Fibroblast of lung (primary cell): ENCODE measurements at regions not wholly inside any gene's neighbourhood (a gene's known extent, or its start where the extent isn't known, plus 50 kb on each side); places are given as distances from the start of the nearest gene placed in this dataset.

Experiments used
- DNase-seq, 2 donors: peaks; one replicate each; pipeline versions ENCODE4 v3.0.0 to v3.0.0-alpha.2; 2010; ENCODE audit warnings: low read depth in 2 of 2
- H2AFZ ChIP-seq: 2 replicates; pipeline ENCODE4 v1.5.1; 2012; ENCODE audit warnings: low read length, control low read depth, inconsistent platforms
- H3K27ac ChIP-seq: 2 replicates; pipeline ENCODE4 v1.5.1; 2011; ENCODE audit warnings: low read length, control low read depth; ENCODE audit not compliant: insufficient read depth
- H3K27me3 ChIP-seq: 2 replicates; pipeline ENCODE4 v1.5.1; 2011; ENCODE audit warnings: mild to moderate bottlenecking, low read length; ENCODE audit not compliant: control insufficient read depth, insufficient read depth
- H3K36me3 ChIP-seq: 2 replicates; pipeline ENCODE4 v1.5.1; 2011; ENCODE audit warnings: low read length; ENCODE audit not compliant: control insufficient read depth, insufficient read depth
- H3K4me1 ChIP-seq: 2 replicates; pipeline ENCODE4 v1.5.1; 2011; ENCODE audit warnings: low read length; ENCODE audit not compliant: control insufficient read depth, insufficient read depth; ENCODE audit errors: extremely low read depth
- H3K4me2 ChIP-seq: 2 replicates; pipeline ENCODE4 v1.5.1; 2011; ENCODE audit warnings: low read length, control low read depth; ENCODE audit not compliant: insufficient read depth; ENCODE audit errors: extremely low read depth
- H3K4me3 ChIP-seq, 4 experiments: fragments of 200-600 bp in 1 of 4; sonication (generic) in 1 of 4; replicated peaks in 1 of 4; 2 replicates each; pipeline ENCODE4 v1.5.1; 2011 to 2016; ENCODE audit warnings: low read length in 4 of 4, low read depth in 3 of 4, mild to moderate bottlenecking in 3 of 4, control low read depth in 2 of 4, inconsistent platforms in 1 of 4, mixed read lengths in 1 of 4; ENCODE audit not compliant: insufficient read depth in 1 of 4; ENCODE audit errors: control extremely low read depth in 1 of 4
- H3K79me2 ChIP-seq: 2 replicates; pipeline ENCODE4 v1.5.1; 2012; ENCODE audit warnings: mild to moderate bottlenecking, low read length, inconsistent platforms; ENCODE audit not compliant: control insufficient read depth, insufficient read depth
- H3K9ac ChIP-seq: 2 replicates; pipeline ENCODE4 v1.5.1; 2011; ENCODE audit warnings: mild to moderate bottlenecking, low read length, control low read depth; ENCODE audit not compliant: insufficient read depth
- H3K9me3 ChIP-seq: 2 replicates; pipeline ENCODE4 v1.5.1; 2012; ENCODE audit warnings: low read depth, low read length; ENCODE audit not compliant: control insufficient read depth, insufficient read depth
- H4K20me1 ChIP-seq: 2 replicates; pipeline ENCODE4 v1.5.1; 2011; ENCODE audit warnings: low read length; ENCODE audit not compliant: control insufficient read depth, insufficient read depth; ENCODE audit errors: extremely low read depth
- EZH2 ChIP-seq: IDR thresholded peaks from 2 replicates; pipeline ENCODE4 v1.5.1; 2012; ENCODE audit warnings: low read length, control low read depth, mild to moderate bottlenecking; ENCODE audit errors: missing control alignments
- TF ChIP-seq, protein P1 (sequence below), 2 donors: IDR thresholded peaks in 1 of 2; conservative IDR thresholded peaks in 1 of 2; 1 replicate in 1 of 2; 2 replicates in 1 of 2; pipeline ENCODE4 v1.5.1; 2011 to 2012; ENCODE audit warnings: low read length in 2 of 2, control low read depth in 1 of 2, inconsistent platforms in 1 of 2, low read depth in 1 of 2, mild to moderate bottlenecking in 1 of 2

DNA sequence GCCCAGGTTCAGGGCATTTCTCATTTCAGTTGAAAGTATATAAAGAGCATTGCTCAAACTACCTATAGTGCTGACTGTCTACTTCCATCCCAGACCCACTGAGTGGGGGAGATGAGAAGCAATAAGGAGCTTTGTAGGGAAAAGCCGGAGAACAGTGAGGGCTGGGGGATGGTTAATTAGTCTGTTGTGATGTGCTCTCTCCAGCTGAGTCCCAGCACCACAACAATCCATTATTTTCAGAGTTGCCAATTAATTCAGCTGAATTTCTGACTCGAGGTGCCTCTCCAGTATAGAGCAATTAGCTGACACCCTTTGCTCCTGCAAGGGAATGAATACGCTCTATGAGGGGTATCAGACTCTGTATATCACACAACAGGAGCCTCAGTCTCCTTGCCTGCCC is 1118.6 kb downstream of the SORCS3 start:
- Histone ChIP-seq H3K4me1 (no peaks in the 10 kb centered on the region), H3K4me2 (no peak overlapping the region), H3K9ac (no peak overlapping the region), H2AFZ (no peak overlapping the region), H3K4me3 (no peak overlapping the region), H3K9me3 (no peaks in the 10 kb centered on the region), H3K79me2 (no peaks in the 10 kb centered on the region), H4K20me1 (no peaks in the 10 kb centered on the region), H3K27ac (no peak overlapping the region), H3K36me3 (no peaks in the 10 kb centered on the region), H3K27me3 (no peaks in the 10 kb centered on the region)
- TF ChIP-seq, protein P1, sequence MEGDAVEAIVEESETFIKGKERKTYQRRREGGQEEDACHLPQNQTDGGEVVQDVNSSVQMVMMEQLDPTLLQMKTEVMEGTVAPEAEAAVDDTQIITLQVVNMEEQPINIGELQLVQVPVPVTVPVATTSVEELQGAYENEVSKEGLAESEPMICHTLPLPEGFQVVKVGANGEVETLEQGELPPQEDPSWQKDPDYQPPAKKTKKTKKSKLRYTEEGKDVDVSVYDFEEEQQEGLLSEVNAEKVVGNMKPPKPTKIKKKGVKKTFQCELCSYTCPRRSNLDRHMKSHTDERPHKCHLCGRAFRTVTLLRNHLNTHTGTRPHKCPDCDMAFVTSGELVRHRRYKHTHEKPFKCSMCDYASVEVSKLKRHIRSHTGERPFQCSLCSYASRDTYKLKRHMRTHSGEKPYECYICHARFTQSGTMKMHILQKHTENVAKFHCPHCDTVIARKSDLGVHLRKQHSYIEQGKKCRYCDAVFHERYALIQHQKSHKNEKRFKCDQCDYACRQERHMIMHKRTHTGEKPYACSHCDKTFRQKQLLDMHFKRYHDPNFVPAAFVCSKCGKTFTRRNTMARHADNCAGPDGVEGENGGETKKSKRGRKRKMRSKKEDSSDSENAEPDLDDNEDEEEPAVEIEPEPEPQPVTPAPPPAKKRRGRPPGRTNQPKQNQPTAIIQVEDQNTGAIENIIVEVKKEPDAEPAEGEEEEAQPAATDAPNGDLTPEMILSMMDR (conservative IDR thresholded peaks at IDR 0.05 in 1 of 2, IDR thresholded peaks at IDR 0.05 in 1 of 2; ENCODE audit: low read depth in 1 of 2, low read length in 2 of 2) = no peak
- TF ChIP-seq EZH2 = no peak
- no peak for DNase-seq

- Histone ChIP-seq H3K4me2 (no peak overlapping the region), H3K4me1 (no peaks in the 10 kb centered on the region), H3K9ac (no peak overlapping the region), H3K9me3 (no peaks in the 10 kb centered on the region), H3K79me2 (no peaks in the 10 kb centered on the region), H2AFZ (no peak overlapping the region), H3K36me3 (no peaks in the 10 kb centered on the region), H3K27me3 (no peaks in the 10 kb centered on the region), H3K4me3 (no peak overlapping the region), H3K27ac (no peak overlapping the region), H4K20me1 (no peaks in the 10 kb centered on the region)
- no peak for TF ChIP-seq EZH2
- TF ChIP-seq, protein P1 (conservative IDR thresholded peaks at IDR 0.05 in 1 of 2, IDR thresholded peaks at IDR 0.05 in 1 of 2; ENCODE audit: low read depth in 1 of 2, low read length in 2 of 2) = no peak
- DNase-seq = no peak
Measured at GRCh38 chr10:105758209-105758998, 1117.3 kb downstream of the SORCS3 start.

DNA sequence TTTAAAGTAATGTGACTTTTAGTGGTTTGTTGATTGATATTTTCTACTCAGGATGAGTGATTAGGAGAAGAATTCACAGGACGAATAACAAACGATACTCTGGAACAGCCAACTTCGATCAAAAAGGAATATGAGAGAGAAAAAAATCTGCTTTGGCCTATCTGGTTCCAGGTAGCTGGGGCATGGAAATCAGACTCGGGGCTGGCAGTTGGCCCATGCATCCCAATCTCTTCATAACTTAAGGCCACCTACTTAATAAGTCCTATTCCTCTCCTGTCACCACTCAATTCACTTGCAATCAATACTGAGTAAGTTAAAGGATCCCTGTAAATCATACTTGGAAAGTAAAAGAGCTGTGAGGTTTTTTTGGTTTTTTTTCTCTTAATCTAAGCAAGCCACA is 1116.2 kb downstream of the SORCS3 start:
- H3K9ac ChIP-seq = no peak overlapping the region
- H2AFZ ChIP-seq = no peak overlapping the region
- no peak overlapping the region for H3K4me3 ChIP-seq
- no peak overlapping the region for H3K4me2 ChIP-seq
- H3K27me3 ChIP-seq = no peaks in the 10 kb centered on the region
- H4K20me1 ChIP-seq = no peaks in the 10 kb centered on the region
- H3K27ac ChIP-seq = no peak overlapping the region
- no peak for DNase-seq
- H3K9me3 ChIP-seq = no peaks in the 10 kb centered on the region
- TF ChIP-seq, protein P1 (conservative IDR thresholded peaks at IDR 0.05 in 1 of 2, IDR thresholded peaks at IDR 0.05 in 1 of 2; ENCODE audit: low read depth in 1 of 2, low read length in 2 of 2) = no peak
- TF ChIP-seq EZH2 = no peak
- no peaks in the 10 kb centered on the region for H3K36me3 ChIP-seq
- no peaks in the 10 kb centered on the region for H3K4me1 ChIP-seq
- H3K79me2 ChIP-seq = no peaks in the 10 kb centered on the region
